DMS53 treated with DMSO at 0.1 percent for 48 hours (cell line): ENCODE measurements at regions not wholly inside any gene's neighbourhood (a gene's known extent, or its start where the extent isn't known, plus 50 kb on each side); places are given as distances from the start of the nearest gene placed in this dataset.
"Not testable (repeated sequence)": the region's sequence is repeated elsewhere in the genome, so short reads cannot be mapped to it uniquely, and the experiment has no call there.

ENCODE experiments used
- DNase-seq: peaks from one replicate; lab custom pipeline; 2025; ENCODE audit not compliant: unreplicated experiment; lab: John Stamatoyannopoulos, UW

DNA sequence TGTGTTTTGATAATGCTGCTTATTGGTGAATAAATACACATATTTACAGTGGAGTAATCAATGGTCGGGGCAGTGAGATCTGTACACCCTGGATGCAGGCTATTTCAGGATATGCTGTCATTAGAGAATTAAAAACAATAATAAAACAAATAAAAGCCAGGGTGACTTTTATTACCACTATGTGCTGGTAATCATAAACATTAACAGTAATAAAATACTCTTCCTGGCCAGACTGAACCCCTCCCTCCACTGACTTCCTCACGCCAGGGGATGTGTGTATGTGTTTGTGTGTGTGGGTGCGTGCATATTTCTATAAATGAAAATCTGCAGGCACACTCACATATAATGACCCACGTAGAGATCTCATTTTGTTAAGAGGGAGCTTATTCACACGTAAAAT is 98.0 kb upstream of the MAP9 start:
- DNase-seq = no peak

- no peak for DNase-seq
These were observed 96.8 kb upstream of the MAP9 start for GRCh38 chr4:155473420-155474095.

DNA sequence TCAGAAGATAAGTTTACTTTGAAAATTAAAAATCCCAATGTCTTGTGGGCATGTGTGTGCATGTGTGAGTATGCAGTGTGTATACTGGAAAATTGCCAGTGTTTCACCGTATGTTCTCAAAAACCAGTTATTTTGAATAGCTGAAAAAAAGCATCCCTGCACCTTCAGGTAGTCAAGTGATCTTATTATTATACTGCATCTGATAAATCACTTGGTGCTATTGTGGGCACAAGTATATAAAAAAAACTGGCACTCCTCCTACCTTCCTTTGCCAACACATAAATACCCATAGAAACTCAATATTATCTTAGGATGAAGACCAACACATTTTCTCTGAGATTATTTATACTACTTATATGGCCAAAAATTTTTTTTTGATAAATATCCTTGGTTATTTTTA is 91.5 kb upstream of the MAP9 start:
- DNase-seq = no peak

- DNase-seq = no peak
These were observed 73.9 kb upstream of the MAP9 start for GRCh38 chr4:155450676-155451075.

- no peak for DNase-seq
These were observed 68.5 kb upstream of the MAP9 start for GRCh38 chr4:155445306-155445705.

- no peak for DNase-seq
These were observed 68.0 kb upstream of the MAP9 start for GRCh38 chr4:155444721-155445120.

DNA sequence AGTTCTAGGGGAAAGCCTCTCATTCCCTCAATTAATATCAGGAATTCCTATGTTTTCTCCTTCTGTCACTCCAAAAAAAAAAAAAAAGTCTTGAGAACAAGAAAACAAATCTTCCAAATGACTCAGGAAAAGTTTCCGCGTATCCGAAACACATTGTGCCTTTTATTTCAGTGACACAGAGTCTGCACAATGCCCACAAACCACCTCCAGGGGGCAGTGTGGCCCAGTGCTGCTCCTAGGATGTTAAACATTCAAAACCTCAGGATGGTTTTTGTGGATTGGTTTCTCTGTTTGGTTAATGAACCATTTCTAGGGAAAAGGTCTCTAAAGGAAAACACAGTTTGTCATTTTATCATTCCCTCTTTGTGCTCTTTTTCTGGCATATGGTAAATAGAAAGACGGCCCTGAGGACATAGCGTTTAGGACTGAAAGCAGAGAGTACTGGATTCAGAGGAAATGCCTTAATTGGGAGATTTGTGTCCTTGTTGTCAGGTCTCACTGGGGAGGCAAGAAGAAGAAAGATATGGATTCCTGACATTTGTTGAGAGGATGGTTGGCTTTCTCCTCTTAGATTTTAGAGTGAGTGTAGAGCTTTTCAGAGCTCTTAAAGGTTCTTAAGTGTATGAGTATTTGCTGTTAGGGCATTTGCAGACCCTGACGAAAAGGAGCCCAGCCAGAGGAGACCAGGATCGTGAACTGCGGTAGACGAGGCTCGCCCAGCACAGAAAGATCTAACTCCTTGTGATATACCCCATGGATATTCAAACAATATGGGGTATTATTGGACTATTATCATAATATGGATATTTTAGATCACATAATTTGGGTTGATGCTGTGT is 65.7 kb upstream of the MAP9 start:
- DNase-seq = peak; percentile 13

DNA sequence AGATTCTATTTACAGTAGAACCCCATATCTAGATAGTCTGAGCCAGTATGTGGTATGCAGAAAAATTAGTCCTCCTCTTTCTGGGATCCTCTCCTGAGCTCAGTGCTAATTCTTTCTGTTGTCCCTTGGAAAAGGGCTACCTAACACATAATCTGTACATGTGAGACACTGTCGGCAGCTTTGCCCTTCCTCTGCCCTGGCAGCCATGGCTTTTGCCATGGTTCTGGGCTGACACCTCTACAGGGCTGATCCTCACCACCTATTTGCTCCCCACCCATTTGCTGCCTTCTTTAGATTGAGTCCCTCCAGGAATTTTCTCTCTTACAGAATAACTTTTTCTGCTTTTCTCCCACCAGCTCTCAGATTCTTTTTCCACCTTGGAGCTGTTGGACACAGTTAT is 64.7 kb upstream of the MAP9 start:
- no peak for DNase-seq

GRCh38 chr4:155439760-155440159 is 63.0 kb upstream of the MAP9 start:
- DNase-seq = not testable (repeated sequence)

DNA sequence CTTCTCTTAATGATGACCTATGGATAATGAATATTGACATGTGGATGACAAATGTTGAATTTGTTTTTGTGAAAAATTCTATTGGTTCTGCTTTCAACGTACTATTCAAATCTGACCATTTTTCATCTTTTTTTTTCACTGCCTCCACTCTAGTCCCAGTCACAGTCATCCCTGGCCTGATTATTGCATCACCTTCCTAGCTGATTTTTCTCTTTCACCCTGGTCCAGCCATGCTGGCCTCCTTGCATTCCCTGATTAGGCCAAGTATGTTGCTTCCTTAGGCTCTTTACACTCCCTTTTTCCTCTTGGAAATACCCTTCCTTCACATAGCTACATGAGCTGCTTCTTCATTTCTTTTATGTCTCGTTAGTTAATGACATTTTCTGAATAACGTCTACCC is 58.1 kb upstream of the MAP9 start:
- no peak for DNase-seq

GRCh38 chr4:155434366-155434765 is 57.6 kb upstream of the MAP9 start:
- DNase-seq = no peak

DNA sequence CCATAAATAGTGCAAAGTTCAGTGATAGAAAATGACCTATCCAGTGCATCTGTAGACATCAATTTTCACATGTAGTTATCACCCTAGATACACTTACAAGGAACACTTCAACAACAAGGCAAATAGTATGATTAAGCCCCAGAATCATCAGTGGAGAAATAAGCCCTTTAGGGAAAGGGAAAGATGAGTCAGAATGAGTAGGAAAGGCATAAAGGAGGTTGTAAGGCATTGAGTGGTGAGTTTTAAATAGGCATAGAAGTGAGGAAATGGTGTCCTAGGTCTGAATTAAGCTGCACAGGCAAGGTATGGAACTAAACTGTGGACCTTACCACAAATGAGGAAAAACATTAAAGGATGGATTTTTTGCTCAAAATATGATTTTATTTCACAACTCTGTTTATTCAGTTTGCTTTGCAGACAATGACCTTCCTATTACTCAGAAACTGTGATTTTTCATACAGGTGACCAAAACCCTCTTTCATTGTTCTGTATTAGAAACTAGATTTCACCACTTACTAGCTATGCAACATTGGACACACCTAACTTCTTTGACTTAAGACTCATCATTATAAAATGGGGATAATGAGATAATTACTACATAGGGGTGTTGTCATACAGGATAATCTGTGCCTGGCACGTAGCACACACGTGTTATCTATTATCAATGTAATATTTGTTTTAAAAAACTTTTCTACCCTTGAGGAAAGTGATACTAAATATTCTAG is 57.0 kb upstream of the MAP9 start:
- no peak for DNase-seq

GRCh38 chr4:155430895-155431795 is 54.4 kb upstream of the MAP9 start:
- DNase-seq = no peak

- DNase-seq = no peak
These were observed 51.4 kb upstream of the MAP9 start for GRCh38 chr4:155428128-155428527.

- DNase-seq = no peak
These were observed 50.2 kb upstream of the MAP9 start for GRCh38 chr4:155426953-155427352.
